Stimulated activated naive CD8-positive, alpha-beta T cell treated with anti-CD3 and anti-CD28 coated beads, Interleukin-15, amount 100 ng/mL, for 72 hours (primary cell): ENCODE measurements at regions not wholly inside any gene's neighbourhood (a gene's known extent, or its start where the extent isn't known, plus 50 kb on each side); places are given as distances from the start of the nearest gene placed in this dataset.

ENCODE experiments used
- ATAC-seq: fragments of 150-1000 bp; cut with Tn5 transposase; 2 replicates; pipeline ENCODE4 v1.10.0; 2021; ENCODE audit warnings: mild to moderate bottlenecking, moderate library complexity
- DNase-seq, 2 donors: peaks; one replicate each; pipeline ENCODE4 v3.0.0; 2021 to 2022
- H3K27ac Mint-ChIP-seq, 2 donors: one replicate each; pipeline ENCODE4 v1.8.0; 2022; ENCODE audit warnings: mild to moderate bottlenecking in 2 of 2, mixed read lengths in 2 of 2, moderate library complexity in 2 of 2
- H3K27me3 Mint-ChIP-seq: one replicate; pipeline ENCODE4 v1.8.0; 2022; ENCODE audit warnings: mixed read lengths
- H3K4me1 Mint-ChIP-seq: one replicate; pipeline ENCODE4 v1.8.0; 2022; ENCODE audit warnings: mild to moderate bottlenecking, mixed read lengths
- H3K4me3 Mint-ChIP-seq, 2 donors: one replicate each; pipeline ENCODE4 v1.8.0; 2022; ENCODE audit warnings: mild to moderate bottlenecking in 2 of 2, mixed read lengths in 2 of 2, moderate library complexity in 1 of 2
- H3K9me3 Mint-ChIP-seq, 2 donors: one replicate each; pipeline ENCODE4 v1.8.0; 2022; ENCODE audit warnings: mixed read lengths in 2 of 2

GRCh38 chr15:38614621-38615020, 50.0 kb upstream of the RASGRP1 start:
- Mint-ChIP-seq H3K27me3 (no peaks in the 10 kb centered on the region), H3K4me1 (peaks cover 40% of the 10 kb centered on the region), H3K4me3 (no peak overlapping the region), H3K27ac (no peak overlapping the region), H3K9me3 (no peaks in the 10 kb centered on the region)
- no peak for ATAC-seq
- DNase-seq, result no peak

DNA sequence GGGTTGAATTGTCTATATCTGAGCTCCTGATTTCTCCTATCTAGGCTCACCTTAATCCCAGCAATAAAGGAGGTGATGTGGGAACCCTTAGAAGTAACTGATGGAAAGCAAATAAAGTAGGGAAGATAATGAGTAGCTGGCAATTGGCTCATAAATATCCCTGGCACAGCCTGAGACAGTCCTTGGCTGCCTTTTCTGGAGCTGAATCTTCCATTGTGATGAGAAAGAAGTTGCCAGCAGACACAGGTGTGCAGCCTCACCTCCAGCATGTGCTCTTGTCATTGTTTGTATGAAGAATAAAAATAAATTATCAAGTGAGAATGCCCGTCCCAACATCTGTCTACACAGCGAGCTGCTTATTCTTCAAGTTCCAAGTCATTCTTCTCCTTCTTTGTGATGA, 53.2 kb upstream of the RASGRP1 start:
- DNase-seq (no peak), ATAC-seq (no peak)
- Mint-ChIP-seq H3K4me3 (no peak overlapping the region), H3K9me3 (no peaks in the 10 kb centered on the region), H3K4me1 (peaks cover 26% of the 10 kb centered on the region), H3K27ac (no peak overlapping the region), H3K27me3 (no peaks in the 10 kb centered on the region)

GRCh38 chr15:38618242-38618955, 53.8 kb upstream of the RASGRP1 start:
- H3K4me1 Mint-ChIP-seq, result peaks cover 26% of the 10 kb centered on the region
- no peak overlapping the region for H3K27ac Mint-ChIP-seq
- no peaks in the 10 kb centered on the region for H3K9me3 Mint-ChIP-seq
- H3K27me3 Mint-ChIP-seq, result no peaks in the 10 kb centered on the region
- H3K4me3 Mint-ChIP-seq, result no peak overlapping the region
- no peak for DNase-seq
- ATAC-seq, result no peak

- Mint-ChIP-seq H3K9me3 (no peaks in the 10 kb centered on the region), H3K4me3 (no peak overlapping the region), H3K27ac (no peak overlapping the region), H3K4me1 (peaks cover 30% of the 10 kb centered on the region), H3K27me3 (no peaks in the 10 kb centered on the region)
- no peak for DNase-seq
- no peak for ATAC-seq
Measured at GRCh38 chr15:38620098-38620497, 55.5 kb upstream of the RASGRP1 start.

GRCh38 chr15:38620851-38621594, 56.4 kb upstream of the RASGRP1 start:
- ATAC-seq, result no peak
- Mint-ChIP-seq H3K9me3 (no peaks in the 10 kb centered on the region), H3K4me3 (no peak overlapping the region), H3K27me3 (no peaks in the 10 kb centered on the region), H3K27ac (peak overlapping the region in 1 of 2 donors; percentile 80), H3K4me1 (peaks cover 31% of the 10 kb centered on the region)
- DNase-seq, result no peak

DNA sequence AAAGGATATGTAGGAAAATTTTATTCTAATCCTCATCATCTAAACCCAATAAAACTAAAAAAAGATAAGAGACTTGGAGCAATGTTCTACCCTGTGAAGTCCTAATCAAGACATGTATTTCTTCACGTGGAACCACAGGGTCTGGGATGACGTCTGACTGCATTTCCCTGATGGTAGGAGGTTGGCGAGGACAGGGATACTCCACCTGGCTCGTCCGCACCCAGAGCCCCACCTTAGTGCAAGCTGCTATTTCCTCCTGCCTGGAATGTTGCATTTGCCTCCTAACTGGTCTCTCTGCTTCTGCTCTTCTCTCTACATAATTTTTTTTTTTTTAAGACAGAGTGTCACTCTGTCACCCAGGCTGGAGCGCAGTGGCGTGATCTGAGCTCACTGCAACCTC, 57.7 kb upstream of the RASGRP1 start:
- Mint-ChIP-seq H3K27me3 (no peaks in the 10 kb centered on the region), H3K4me3 (no peak overlapping the region), H3K4me1 (peaks cover 44% of the 10 kb centered on the region), H3K27ac (no peak overlapping the region), H3K9me3 (no peaks in the 10 kb centered on the region)
- no peak for ATAC-seq
- no peak for DNase-seq

DNA sequence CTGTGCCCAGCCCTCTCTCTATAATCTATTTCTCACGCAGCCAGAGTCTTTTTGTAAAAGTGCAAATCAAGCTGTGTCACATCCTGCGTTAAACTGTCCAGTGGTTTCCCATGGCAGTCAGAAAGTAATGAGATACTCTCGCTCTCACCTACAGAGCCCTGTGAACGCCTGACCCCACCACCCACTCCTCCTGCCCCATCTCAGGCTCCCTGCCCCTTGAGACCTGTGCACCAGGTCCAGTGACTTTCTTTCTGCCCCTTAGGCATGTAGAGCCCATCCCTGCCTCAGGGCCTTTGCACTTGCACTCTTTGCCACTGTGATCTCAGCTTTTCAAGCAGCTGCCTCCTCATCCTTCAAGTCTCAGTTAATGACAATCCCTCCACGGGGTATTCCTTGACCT, 58.3 kb upstream of the RASGRP1 start:
- H3K27ac Mint-ChIP-seq, result peak overlapping the region in 1 of 2 donors; percentile 44
- H3K4me3 Mint-ChIP-seq, result no peak overlapping the region
- ATAC-seq, result no peak
- no peak for DNase-seq
- peaks cover 50% of the 10 kb centered on the region for H3K4me1 Mint-ChIP-seq
- H3K27me3 Mint-ChIP-seq, result no peaks in the 10 kb centered on the region
- H3K9me3 Mint-ChIP-seq, result no peaks in the 10 kb centered on the region

- Mint-ChIP-seq H3K27ac (peak overlapping the region in 1 of 2 donors; percentile 38), H3K4me1 (peaks cover 57% of the 10 kb centered on the region), H3K27me3 (no peaks in the 10 kb centered on the region), H3K9me3 (no peaks in the 10 kb centered on the region), H3K4me3 (no peak overlapping the region)
- DNase-seq (no peak), ATAC-seq (no peak)
Measured at GRCh38 chr15:38623744-38624143, 59.1 kb upstream of the RASGRP1 start.

DNA sequence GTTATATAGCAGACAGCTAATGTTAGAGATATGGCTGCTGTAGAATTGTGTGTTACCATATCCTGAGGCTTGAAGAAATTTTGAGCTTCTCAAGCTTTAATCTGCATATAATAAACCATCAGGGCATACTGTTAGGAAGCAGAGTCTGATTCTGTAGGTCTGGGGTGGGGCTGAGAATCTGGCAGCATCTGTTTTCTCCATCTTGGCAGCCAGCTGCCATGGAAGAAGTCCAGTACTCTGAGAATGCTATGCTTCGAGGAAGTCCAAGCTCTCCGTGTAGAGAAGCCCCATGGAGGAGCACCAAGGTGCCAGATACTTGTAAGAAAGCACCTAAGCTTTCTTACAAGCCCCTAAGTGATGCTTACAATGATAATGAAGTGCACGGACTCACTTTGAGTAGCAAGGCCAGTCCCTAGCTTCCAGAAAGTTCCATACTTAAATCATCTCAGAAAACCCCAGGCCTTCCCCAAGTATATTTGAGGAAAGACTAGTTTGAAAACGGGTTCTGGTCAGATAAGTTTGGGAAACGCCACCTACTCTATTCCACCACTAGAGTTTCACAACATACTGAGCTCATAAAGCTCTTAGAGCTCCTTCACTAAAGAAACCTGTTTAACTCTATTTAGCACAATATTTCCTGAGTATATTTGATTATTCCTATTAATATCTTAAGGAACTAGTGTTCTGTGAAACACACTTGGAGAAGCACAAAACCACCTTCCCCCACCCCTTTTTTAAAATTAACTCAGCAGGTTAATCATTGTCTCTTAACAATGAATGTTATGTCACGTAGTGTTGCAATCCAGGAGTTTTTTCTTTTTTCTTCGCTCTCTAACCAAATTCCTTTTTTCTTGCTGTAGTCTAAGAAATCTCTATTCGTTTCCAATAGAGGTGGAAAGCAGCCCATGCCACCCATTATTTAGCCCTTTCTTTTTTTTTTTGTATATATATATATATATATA, 59.9 kb upstream of the RASGRP1 start:
- ATAC-seq, result no peak
- H3K4me1 Mint-ChIP-seq, result peaks cover 63% of the 10 kb centered on the region

GRCh38 chr15:38625886-38626285, 61.3 kb upstream of the RASGRP1 start:
- no peaks in the 10 kb centered on the region for H3K27me3 Mint-ChIP-seq
- H3K4me3 Mint-ChIP-seq, result no peak overlapping the region
- no peak for DNase-seq
- no peak overlapping the region for H3K27ac Mint-ChIP-seq
- peaks cover 68% of the 10 kb centered on the region for H3K4me1 Mint-ChIP-seq
- no peak for ATAC-seq
- no peaks in the 10 kb centered on the region for H3K9me3 Mint-ChIP-seq

More for the DNA sequence above, 59.9 kb upstream of the RASGRP1 start:
- Mint-ChIP-seq H3K27me3 (no peaks in the 10 kb centered on the region), H3K27ac (no peak overlapping the region), H3K4me3 (no peak overlapping the region), H3K9me3 (no peaks in the 10 kb centered on the region)
- no peak for DNase-seq

- Mint-ChIP-seq H3K27me3 (no peaks in the 10 kb centered on the region), H3K9me3 (no peaks in the 10 kb centered on the region), H3K4me1 (peaks cover 68% of the 10 kb centered on the region), H3K27ac (peak overlapping the region in 1 of 2 donors; percentile 60), H3K4me3 (no peak overlapping the region)
- DNase-seq (no peak), ATAC-seq (no peak)
Measured at GRCh38 chr15:38626443-38627050, 61.9 kb upstream of the RASGRP1 start.

GRCh38 chr15:38627689-38628277, 63.2 kb upstream of the RASGRP1 start:
- Mint-ChIP-seq H3K27ac (no peak overlapping the region), H3K4me3 (no peak overlapping the region), H3K4me1 (peaks cover 77% of the 10 kb centered on the region), H3K9me3 (no peaks in the 10 kb centered on the region), H3K27me3 (no peaks in the 10 kb centered on the region)
- no peak for DNase-seq
- no peak for ATAC-seq

- ATAC-seq (peak; percentile 68), DNase-seq (no peak)
- Mint-ChIP-seq H3K27me3 (no peaks in the 10 kb centered on the region), H3K9me3 (no peaks in the 10 kb centered on the region), H3K27ac (peak overlapping the region; percentile 63 to 72), H3K4me3 (peak overlapping the region; percentile 43 to 54), H3K4me1 (peaks cover 82% of the 10 kb centered on the region)
Measured at GRCh38 chr15:38631119-38632075, 66.8 kb upstream of the RASGRP1 start.

GRCh38 chr15:38635170-38635569, 70.6 kb upstream of the RASGRP1 start:
- ATAC-seq, result no peak
- Mint-ChIP-seq H3K4me1 (peaks cover 82% of the 10 kb centered on the region), H3K27ac (no peak overlapping the region), H3K27me3 (no peaks in the 10 kb centered on the region), H3K9me3 (peaks cover 0 to 8% of the 10 kb centered on the region in 2 donors), H3K4me3 (no peak overlapping the region)
- no peak for DNase-seq
